NCI-H1105 treated with DMSO at 0.1 percent for 48 hours (cell line): ENCODE measurements at regions not wholly inside any gene's neighbourhood (a gene's known extent, or its start where the extent isn't known, plus 50 kb on each side); places are given as distances from the start of the nearest gene placed in this dataset.

ENCODE experiments used
- DNase-seq: peaks from one replicate; lab custom pipeline; 2025; lab: John Stamatoyannopoulos, UW

DNA sequence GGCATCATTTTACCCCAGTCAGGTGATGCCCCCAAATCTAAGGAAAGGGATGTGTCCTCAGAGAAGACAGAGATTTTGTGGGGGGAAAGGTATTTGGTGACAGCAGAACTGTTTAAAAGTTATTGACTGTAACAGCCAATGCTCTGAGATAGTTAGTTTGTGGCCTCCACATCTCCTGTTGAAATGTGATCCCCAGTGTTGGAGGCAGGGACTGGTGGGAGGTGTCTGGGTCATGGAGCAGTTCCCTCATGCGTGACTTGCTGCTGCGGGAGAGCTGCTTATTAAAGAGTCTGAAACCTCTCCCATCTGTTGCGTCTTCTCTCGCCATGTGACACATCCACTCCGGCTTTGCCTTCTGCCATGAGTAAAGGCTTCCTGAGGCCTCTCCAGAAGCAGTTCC lies 282.8 kb upstream of the FOXQ1 start:
- no peak for DNase-seq

DNA sequence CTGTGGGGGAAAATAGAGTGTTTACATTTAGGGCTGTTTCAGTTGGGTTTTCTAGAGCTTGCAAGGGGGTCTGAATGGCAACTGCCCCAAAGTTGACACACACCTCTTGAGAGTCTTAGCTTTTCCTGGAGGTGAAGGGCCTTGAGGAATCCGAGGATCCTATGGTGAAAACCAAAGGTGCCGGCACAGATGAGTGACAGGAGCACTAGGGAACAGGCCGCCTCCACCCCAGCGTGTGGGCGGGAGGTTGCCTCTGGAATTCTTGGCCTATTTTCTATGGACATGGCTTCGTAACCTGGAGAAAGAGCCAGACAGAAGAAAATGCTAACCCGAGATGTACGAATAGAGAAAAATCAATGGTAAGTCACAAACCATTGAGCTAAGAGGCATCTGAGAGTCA lies 283.2 kb upstream of the FOXQ1 start:
- no peak for DNase-seq

DNA sequence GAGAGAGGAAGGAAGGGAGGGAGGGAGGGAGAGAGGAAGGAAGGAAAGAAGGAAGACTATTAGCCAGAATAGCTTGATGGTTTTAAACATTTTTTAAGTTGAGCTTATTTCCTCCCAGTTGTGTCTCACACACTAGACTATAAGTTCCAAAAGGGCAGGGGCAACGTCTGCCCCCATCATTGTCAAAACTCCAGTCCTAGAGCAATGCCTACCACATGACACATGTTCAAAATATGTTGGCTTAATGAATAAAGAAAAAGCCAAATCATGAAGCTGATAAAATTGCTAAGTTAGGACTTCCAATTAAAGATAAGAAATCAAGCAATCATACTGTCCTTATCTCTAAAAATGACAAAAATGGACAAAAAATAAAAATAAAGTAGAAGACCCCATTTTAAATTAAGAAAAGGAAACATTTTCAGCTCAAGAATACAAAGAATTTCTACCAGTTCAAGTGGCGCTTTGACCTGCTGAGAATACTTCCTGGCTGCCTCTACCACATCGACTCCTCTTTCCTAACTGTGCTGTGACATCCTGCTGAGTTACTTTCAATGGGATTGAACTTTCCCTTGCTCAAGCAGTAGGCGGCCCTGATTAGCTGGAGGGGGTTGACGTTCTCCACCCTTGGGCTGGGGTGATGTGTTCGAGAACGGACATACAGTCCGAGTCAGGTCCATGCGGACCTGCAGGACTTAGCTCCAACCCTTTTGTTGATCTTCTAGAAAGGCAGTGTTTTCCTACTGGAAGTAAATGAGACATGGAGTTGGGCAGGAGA lies 283.9 kb upstream of the FOXQ1 start:
- DNase-seq, result no peak

DNA sequence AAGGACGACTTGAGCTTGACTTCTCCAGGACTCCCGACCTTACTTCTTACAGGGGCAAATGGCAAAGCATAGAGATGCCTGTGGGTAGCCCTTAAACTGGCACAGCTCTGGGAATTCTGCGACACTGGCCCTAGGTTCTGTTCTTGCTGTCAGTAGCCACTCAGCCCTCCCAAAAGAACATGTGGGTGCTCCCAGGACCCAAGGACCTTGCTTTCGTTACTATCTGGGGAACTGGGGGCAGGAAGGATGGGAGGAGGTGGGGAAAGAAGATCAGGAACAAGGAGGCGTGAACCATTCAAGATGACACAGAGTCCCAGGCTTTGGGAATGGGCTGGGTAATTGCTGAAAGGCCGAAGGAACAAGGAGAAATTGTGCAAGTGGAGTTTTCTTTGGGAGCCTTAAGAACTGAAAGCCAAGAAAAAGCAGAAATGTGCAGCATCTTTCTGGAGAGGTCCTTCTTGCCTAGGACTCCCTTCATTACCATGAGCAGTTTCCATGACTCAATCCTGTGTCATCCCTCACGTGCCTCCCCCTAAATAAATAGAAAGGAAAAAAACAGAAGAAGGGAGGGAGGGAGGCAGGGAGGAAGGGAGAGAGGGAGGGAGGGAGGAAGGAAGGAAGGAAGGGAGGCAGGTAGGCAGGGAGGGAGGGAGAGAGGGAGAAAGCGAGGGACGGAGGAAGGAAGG lies 284.6 kb upstream of the FOXQ1 start:
- no peak for DNase-seq

DNA sequence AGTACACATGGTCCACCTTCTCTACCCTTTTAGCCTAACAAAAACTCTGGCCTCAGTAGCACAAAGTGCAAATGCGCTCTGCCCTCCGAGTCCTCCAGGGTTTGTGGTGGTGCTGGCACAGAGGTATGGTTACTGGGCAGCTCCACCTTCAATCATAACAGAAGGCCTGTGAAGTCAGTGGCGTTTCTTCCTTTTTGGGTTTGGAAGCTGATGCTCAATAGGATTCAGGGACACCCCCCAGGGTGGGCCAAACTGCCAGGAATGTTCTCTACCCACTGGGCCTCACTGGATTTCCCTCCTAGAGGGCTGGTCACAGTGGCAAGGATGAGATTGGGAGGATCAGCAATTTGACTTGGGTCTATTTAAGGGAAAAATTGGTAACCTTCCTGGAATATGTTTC lies 286.1 kb upstream of the FOXQ1 start:
- DNase-seq, result no peak

DNA sequence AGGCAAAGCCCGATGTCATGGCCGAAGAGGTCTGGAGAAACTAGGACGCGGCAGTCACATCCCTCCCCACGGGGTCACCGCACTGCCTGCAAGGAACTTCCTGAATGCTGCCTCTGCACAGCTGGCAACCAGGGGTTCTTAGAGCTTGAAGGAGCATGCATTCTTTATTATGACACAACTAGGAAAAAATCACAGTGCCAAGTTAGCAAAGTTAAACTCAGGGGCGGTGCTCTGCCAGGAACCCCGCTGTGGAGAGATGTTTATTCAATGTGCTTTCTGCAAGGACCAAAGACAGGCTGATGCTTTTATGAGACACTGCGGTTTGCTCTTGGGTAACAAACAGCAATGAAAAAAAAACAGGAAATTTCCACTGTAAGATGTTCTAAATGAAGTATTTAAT lies 287.3 kb upstream of the FOXQ1 start:
- DNase-seq, result no peak

DNA sequence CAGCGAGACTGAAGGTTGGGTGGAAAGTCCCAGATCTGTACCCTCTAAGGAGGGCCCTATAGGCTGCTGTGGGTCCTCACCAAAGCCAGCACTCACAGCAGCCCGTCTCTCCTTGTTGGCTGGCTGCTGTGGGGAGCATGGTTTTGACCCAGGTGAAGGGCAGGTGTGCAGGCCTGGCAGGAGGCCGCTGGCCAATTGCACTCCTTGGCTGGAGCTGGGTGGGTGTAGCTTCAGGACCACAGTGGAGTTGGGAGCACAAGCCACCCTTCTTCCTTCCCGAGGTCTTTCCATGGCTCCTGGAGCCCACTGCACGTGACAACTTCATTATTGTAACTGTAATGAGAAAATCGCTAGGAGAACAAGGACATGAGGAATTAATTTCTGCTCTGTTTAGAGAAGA lies 287.7 kb upstream of the FOXQ1 start:
- no peak for DNase-seq

DNA sequence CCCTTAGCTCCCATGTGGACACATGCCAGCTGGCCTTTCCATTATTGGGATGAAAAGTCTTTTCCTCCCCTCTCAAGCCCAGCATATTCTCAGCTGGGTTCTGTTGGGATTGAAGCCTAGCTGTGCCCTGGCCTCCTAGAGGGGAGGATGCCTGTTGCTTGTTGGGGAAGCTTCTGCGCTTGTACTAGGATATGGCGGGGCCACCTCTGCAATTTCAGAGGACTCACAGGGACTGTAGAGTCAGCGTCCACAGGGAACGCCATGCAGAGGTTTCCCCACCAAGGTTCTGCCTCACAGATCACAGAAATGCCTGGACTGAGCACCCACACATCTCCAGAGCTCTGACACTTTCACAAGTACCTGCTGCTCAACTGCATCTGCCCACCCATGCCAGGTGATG lies 288.7 kb upstream of the FOXQ1 start:
- no peak for DNase-seq

DNA sequence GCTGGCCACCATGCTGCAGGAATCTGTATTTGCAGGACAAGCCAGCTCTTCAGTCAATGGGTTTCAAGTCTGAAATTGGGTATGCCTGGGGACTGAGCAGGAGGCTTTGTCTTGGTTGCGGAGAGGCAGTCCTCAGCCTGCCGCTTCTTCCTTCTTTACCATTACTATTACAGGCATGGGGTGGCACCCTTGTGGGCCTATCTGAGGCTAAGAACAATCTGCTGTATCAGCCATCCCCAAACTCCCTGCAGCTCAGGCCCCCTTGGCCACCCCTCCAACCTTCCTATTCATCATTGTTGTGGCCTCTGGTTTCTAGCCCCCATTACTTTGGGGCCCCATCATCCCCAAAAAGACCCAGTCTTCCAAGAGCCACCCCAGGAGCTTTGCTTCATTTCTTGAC lies 289.2 kb upstream of the FOXQ1 start:
- no peak for DNase-seq

DNA sequence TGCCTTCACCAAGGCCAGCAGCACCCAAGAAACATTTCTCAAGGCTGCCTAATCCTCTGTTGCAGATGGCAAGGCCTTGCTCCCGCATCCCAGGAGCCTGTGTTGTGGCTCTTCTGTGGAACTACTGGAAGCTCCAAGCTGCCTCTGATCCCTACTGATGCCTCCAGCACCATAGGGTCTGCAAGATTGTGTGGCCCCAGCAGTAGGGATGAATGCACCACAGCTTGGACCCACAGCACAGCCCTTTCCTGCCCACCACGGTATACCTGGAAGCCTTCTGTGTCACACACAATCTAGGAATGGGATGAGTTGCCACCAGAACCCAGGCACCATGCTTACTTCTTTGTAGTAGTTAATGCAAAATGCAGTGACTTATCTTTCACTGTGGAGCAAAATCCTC lies 291.1 kb upstream of the FOXQ1 start:
- DNase-seq, result no peak

DNA sequence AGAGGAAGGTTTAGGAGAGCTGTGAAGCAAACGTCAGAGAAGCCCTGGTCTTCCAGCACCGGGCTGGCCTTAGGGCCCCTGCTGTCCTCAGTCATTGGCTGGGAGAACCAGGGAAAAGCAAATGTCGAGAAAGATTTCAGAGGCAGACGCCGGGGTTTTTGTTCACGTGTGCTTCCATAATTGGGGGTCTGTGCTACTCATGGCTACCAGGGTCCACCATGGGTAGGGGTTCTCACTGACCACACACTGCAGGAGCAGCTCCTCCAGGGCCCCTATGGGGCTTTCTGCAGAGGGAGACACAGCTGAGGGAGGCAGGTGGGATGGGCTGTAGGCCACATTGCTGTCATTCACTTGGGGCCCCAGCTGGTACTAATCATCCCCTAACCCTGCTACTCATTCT lies 291.8 kb upstream of the FOXQ1 start:
- DNase-seq, result no peak

DNA sequence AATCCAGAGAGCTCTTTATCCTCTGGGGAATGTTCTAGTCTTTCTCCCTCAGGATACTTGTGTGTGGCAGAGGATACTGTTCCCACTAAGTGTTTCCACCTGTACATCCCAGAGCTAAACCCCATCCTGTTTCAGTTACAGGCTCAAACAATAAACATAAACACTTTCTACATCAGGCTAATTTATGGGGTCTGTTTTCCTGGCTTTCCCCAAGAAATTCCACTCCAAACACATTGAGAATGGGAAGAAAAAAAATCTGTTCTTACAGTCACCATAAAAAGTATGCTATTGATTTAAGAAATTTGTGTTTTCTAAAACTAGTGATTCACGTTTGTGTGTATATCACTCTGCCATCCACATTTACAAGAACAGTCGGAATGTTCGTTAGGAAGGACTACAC lies 293.9 kb upstream of the FOXQ1 start:
- no peak for DNase-seq

DNA sequence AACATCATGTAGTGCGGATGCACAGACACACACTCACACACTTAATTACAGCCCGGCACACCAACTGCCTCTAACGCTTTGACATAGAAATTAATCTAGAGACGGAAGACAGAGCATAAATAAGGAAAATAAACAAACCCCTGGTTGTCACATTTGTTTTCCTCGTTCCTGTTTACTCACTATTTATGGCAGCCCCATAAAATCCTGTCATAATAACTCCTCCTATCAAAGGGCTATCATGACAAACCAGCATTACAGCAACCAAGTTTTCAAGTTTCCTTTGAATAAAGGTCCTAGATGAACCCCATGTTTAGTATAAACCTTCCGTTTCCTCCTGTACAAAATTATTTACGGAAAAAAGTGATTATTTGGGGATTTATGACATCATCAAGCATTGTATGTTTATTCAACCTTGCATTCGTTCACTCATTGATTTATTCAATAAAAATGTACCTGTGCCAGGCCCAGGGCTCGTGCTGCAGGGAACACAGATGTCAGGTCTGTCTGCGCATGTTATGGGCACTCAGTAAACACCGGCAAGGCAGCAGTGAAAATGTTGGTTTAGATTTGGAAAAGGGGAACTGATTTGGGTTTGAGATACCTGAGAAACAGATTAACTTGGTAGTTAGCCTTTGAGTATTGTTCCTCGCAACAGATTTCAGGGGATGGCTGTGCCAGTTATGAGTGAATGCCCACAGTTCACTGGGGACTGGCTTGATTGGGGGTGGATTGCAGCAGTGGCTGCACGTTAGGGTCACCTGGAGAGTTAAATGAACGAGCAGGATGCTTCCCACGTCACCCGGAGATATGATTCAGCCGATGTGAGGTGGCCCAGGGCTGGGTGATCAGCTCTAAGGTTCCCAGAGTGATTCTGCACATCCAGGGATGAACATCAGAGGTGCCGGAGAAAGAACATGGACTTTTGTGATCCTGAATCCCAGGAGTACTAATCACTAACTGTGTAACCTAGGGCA lies 295.3 kb upstream of the FOXQ1 start:
- no peak for DNase-seq

DNA sequence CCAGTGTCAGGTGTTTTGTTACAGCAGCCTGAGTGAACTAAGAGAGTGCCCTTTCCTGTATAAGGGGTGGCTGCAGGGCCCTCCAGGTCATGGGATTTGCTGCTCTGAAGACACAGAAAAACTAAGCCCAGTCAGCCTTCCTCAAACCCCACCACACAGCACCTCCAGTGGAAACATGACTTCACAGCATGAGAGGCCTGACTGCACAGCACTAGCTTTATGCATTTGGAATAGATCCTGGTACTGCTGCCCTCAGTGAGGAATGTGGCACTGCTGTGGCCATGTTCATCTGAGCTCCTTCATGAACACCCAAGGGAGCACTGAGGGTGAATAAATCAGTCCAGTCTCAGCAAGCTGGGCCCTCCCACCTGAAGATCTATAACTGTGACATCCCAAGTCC lies 296.1 kb upstream of the FOXQ1 start:
- DNase-seq, result no peak

DNA sequence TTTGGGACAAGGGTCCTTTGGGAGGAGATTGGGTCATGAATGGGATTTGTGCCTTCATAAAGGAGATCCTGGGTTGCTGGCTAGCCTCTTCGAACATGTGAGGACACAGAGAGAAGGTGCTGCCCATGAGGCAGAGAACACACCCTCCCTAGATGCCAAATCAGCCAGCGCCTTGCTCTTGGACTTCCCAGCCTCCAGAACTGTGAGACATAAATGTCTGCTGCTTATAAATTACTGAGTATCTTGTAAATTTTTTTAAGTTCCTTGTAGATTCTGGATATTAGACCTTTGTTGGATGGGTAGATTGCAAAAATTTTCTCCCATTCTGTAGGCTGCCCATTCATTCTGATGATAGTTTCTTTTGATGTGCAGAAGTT lies 297.5 kb upstream of the FOXQ1 start:
- no peak for DNase-seq

DNA sequence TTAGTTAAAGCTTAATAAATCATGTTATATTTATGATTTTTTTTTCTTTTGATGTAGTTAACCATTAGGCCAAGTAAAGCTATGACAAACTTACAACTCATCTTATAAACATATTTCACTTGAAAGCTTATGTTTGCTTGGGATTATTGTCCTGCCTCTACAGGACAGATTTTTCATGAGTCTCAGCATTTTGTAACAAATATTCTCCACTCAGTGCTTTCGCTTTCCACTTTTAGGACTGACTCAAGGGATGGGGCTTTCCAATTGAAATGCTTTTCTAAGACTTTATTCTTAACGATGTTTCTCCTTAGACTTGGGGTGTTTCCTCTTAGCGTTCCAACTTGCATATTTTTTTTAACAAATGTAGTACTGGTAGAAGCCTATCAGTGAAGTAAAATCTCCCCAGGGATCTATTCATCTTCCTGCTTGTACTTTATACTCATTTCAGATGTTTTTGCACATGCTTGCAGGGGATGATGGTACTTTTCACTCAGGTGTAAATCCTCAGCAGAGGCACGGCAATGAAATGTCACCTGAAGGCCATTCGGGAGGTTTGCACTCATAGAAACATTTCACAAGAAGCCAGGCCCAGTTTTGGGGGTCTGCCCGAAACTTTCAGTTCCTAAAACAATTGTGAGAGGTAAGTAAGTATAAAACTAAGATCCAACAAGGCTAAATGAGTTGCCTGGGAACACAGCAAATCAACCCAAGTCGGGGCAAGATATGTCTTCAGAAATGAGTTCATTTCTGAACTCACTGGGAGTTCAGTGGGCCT lies 298.1 kb upstream of the FOXQ1 start:
- DNase-seq, result no peak

DNA sequence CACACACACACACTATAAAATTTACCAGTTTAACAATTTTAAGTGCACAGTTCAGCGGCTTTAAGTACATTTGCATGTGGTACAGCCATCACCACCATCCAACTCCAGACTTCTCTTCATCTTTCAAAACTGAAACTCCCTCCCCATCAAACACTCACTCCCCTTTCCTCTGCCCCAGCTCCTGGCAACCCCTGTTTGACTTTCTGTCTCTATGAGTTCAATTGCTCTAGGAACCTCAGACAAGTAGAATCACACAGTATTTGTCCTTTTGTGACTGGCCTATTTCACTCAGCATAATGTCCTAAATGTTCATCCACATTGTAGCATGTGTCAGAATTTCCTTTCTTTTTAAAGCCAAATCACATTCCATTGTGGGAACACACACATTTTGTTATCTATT lies 302.8 kb upstream of the FOXQ1 start:
- no peak for DNase-seq

DNA sequence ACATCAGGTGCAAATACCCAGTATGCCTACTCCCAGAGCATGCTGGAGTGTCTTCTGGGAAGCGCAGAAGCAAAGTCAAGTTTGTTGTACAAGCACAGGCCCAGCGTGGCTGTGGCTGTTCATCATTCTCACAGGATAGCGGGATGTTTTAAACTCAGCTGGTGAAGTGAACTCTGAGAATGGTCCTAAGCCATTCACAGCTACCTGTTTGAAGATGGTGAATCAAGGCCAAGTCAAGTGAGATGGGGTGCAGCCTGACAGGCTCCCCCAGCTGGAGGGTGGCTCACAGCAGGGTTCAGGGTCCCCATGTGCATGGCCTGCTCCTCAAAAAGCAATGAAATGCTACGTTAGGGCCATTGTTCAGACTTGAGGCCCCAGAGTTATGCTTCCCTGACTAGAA lies 304.7 kb upstream of the FOXQ1 start:
- no peak for DNase-seq

DNA sequence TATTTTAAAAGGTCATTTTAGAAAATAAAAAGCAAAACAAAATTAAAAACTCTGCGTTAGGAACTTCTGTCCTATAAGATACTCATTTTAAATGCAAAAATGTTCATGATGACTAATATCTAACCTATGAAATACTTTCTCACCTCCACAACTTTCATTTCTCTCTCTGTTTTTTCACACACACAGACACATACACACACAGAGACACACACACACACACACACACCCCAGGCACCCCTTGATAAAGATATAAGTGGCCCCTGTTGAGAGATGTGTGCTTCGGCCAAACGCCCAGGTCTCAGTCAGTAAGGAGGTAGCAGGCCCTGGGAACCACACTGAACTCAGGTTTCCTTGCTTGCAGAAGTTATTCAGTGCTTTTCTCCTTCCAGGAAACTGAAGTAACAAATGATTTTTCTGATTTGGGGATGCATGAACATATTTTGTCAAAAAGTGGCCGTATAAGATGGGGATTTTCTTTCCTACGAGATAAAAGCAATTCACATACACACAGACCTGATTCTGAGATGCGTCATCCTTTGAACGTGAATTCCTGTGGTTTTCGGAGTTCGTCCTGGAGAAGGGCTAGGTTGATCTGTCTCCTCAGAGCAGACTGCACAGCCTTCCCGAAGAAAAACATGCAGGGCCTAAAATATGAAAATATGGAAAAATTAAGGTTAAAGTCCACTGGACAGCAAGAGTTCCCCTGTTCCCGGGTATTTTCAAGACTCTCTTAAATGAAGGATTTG lies 306.8 kb upstream of the FOXQ1 start:
- no peak for DNase-seq

DNA sequence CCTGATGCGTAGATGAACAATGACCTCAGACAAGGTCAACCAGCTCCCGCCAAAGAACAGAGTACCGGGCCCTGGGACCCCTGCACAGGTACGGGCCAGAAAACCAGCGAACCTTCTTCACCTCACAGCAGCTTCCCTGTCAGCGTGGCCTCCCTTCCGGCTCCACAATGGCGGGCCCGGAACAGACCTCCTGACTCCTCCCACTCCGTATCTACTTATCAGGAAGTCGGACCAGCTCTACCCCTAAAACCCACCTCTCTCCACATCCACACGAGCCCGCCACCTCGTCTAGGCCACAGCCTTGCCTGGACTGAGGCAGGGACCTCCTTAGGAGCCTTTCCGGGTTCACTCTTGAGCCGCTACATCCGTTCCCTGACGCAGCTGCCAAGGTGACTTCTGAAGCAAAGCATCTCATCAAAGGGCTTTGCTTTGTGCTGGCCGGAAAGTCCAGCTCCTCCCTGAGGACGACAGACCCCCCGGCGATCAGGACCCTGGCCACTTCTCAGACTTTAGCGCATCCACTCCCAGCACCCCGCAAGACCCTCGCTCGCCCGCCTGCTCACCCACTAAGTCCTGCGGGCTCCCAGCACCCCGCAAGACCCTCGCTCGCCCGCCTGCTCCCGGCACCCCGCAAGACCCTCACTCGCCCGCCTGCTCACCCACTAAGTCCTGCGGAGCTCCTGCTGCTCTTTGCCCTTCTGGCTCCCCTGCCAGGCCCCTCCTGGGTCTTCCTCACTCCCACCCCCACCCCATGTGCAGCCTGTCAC lies 308.3 kb upstream of the FOXQ1 start:
- no peak for DNase-seq

DNA sequence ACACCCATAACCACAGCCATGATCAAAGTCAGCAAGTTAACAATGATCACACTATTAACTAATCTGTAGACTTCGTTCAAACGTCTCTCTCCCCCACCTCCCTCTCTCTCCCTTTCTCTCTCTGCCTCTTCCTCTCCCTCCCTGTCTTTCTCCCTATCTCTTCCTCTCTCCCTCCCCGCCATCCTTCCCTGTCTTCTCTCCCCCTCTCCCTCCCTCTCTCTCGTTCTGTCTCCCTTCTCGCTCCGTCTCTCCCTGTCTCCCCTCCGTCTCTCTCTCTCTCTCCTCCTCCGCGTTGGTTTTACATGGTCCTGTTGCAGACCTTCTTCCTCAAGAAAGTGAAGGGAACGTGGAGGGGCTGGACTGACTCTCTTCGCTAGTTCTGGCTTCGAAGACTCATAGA lies 308.9 kb upstream of the FOXQ1 start:
- DNase-seq, result no peak
